ENCODE measurements at regions not wholly inside any gene's neighbourhood (a gene's known extent, or its start where the extent isn't known, plus 50 kb on each side); places are given as distances from the start of the nearest gene placed in this dataset.

- TF ChIP-seq, protein P1, sequence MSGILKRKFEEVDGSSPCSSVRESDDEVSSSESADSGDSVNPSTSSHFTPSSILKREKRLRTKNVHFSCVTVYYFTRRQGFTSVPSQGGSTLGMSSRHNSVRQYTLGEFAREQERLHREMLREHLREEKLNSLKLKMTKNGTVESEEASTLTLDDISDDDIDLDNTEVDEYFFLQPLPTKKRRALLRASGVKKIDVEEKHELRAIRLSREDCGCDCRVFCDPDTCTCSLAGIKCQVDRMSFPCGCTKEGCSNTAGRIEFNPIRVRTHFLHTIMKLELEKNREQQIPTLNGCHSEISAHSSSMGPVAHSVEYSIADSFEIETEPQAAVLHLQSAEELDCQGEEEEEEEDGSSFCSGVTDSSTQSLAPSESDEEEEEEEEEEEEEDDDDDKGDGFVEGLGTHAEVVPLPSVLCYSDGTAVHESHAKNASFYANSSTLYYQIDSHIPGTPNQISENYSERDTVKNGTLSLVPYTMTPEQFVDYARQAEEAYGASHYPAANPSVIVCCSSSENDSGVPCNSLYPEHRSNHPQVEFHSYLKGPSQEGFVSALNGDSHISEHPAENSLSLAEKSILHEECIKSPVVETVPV (CRISPR knock-in tag; IDR thresholded peaks at IDR 0.05): no peak
- TF ChIP-seq ZNF70 (CRISPR knock-in tag; IDR thresholded peaks at IDR 0.05) (no peak), ZNF565 (CRISPR knock-in tag; conservative IDR thresholded peaks at IDR 0.05; ENCODE audit: low read depth) (no peak), RARB (CRISPR knock-in tag; IDR thresholded peaks at IDR 0.05) (no peak), TCF4 (CRISPR knock-in tag; IDR thresholded peaks at IDR 0.05; ENCODE audit: borderline replicate concordance) (no peak), OSR1 (CRISPR knock-in tag; IDR thresholded peaks at IDR 0.05) (no peak), ZFP30 (CRISPR knock-in tag; IDR thresholded peaks at IDR 0.05) (no peak), ISL1 (CRISPR knock-in tag; IDR thresholded peaks at IDR 0.05) (no peak), SNAI2 (CRISPR knock-in tag; IDR thresholded peaks at IDR 0.05) (no peak), POU6F1 (CRISPR knock-in tag; IDR thresholded peaks at IDR 0.05; ENCODE audit: borderline replicate concordance, low read depth) (no peak)
- ATAC-seq: no peak
Measured at GRCh38 chr5:155919725-155920124, 407.2 kb upstream of the SGCD start.

DNA sequence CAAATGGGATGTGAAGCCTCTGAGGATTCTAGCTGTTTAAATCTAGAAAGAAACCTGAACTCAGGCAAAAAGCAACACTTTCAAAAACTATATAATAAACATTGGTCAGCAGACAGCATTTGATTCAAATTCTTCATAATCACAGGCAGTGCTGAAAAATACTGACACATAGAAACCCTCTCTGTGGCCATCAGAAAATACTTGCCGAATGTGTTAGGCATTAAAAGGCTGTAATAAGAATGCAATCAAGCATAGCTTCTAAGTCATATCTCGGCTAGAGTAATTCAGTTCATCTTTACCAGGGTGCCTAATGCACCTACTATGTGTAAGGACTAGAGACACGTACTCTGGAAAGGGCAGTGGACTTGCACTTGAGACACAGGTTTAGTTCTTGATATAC lies 405.3 kb upstream of the SGCD start:
- no peak for ATAC-seq
- TF ChIP-seq ESRRG (CRISPR knock-in tag; IDR thresholded peaks at IDR 0.05) (no peak), OSR1 (CRISPR knock-in tag; IDR thresholded peaks at IDR 0.05) (no peak), SNAI2 (CRISPR knock-in tag; IDR thresholded peaks at IDR 0.05) (no peak), PATZ1 (CRISPR knock-in tag; IDR thresholded peaks at IDR 0.05; ENCODE audit: borderline replicate concordance) (no peak), CSDC2 (CRISPR knock-in tag; IDR thresholded peaks at IDR 0.05) (no peak), TOX (CRISPR knock-in tag; IDR thresholded peaks at IDR 0.05; ENCODE audit: borderline replicate concordance) (no peak), PPARA (CRISPR knock-in tag; IDR thresholded peaks at IDR 0.05; ENCODE audit: borderline replicate concordance) (no peak), ZC3H10 (CRISPR knock-in tag; IDR thresholded peaks at IDR 0.05) (no peak), CREB5 (CRISPR knock-in tag; IDR thresholded peaks at IDR 0.05; ENCODE audit: low read depth) (no peak), ZFP3 (CRISPR knock-in tag; IDR thresholded peaks at IDR 0.05) (no peak)
- TF ChIP-seq, protein P1 (CRISPR knock-in tag; IDR thresholded peaks at IDR 0.05): no peak

DNA sequence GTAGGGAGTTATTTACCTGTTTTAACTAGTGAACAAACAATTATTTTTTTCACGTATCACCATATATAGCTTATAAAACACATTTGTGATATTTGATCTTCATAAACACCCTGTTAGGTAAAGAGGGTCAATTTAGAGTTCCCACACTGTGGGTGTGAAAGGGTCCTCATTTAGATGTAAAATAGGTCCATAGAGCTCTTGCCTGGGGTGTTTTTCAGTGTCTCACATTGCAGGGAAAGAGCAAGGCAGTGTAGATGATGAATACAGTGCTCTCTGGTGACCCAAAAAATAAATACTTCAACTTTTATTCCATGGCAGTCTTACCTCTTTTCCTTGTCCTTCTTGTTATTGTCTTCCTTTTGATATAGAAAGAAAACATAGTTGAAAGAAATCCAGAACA lies 403.2 kb upstream of the SGCD start:
- TF ChIP-seq ESRRG (CRISPR knock-in tag; IDR thresholded peaks at IDR 0.05): no peak
- no peak for TF ChIP-seq GLIS3 (CRISPR knock-in tag; IDR thresholded peaks at IDR 0.05)
- TF ChIP-seq ZC3H10 (CRISPR knock-in tag; IDR thresholded peaks at IDR 0.05): no peak
- no peak for TF ChIP-seq SNAI2 (CRISPR knock-in tag; IDR thresholded peaks at IDR 0.05)
- no peak for TF ChIP-seq ZNF70 (CRISPR knock-in tag; IDR thresholded peaks at IDR 0.05)
- no peak for TF ChIP-seq PPARA (CRISPR knock-in tag; IDR thresholded peaks at IDR 0.05; ENCODE audit: borderline replicate concordance)
- TF ChIP-seq CSDC2 (CRISPR knock-in tag; IDR thresholded peaks at IDR 0.05): no peak
- no peak for TF ChIP-seq ZFP30 (CRISPR knock-in tag; IDR thresholded peaks at IDR 0.05)
- no peak for TF ChIP-seq ZNF565 (CRISPR knock-in tag; conservative IDR thresholded peaks at IDR 0.05; ENCODE audit: low read depth)
- no peak for TF ChIP-seq TCF4 (CRISPR knock-in tag; IDR thresholded peaks at IDR 0.05; ENCODE audit: borderline replicate concordance)
- TF ChIP-seq POU6F1 (CRISPR knock-in tag; IDR thresholded peaks at IDR 0.05; ENCODE audit: borderline replicate concordance, low read depth): no peak
- ATAC-seq: no peak

All from SK-N-SH treated with all-trans-retinoic acid at 6 μM for 48 hours (cell line).